Activated CD8-positive, alpha-beta T cell treated with anti-CD3 and anti-CD28 coated beads for 36 hours (primary cell): ENCODE measurements at regions not wholly inside any gene's neighbourhood (a gene's known extent, or its start where the extent isn't known, plus 50 kb on each side); places are given as distances from the start of the nearest gene placed in this dataset.

Experiments used
- ATAC-seq: fragments of 200-7000 bp; cut with Tn5 transposase; one replicate; pipeline ENCODE4 v1.10.0; 2021; ENCODE audit warnings: mild to moderate bottlenecking, moderate library complexity
- CTCF ChIA-PET: fragments of 350-600 bp; sonication (Branson Sonifier 250); formaldehyde crosslinking; loops from one replicate; lab custom pipeline; 2021; ENCODE audit warnings: antibody characterized with exemption; lab: Charles Lee
- POLR2A ChIA-PET: fragments of 350-600 bp; sonication (Branson Sonifier 250); formaldehyde crosslinking; loops from one replicate; lab custom pipeline; 2021; ENCODE audit warnings: antibody characterized with exemption; lab: Charles Lee
- DNase-seq: peaks from one replicate; pipeline ENCODE4 v3.0.0-alpha.2; 2020
- H3K27ac Mint-ChIP-seq: one replicate; pipeline ENCODE4 v1.8.0; 2021; ENCODE audit warnings: mild to moderate bottlenecking, mixed read lengths
- H3K27me3 Mint-ChIP-seq: one replicate; pipeline ENCODE4 v1.8.0; 2021; ENCODE audit warnings: mixed read lengths
- H3K36me3 Mint-ChIP-seq: one replicate; pipeline ENCODE4 v1.8.0; 2021; ENCODE audit warnings: low read depth, mixed read lengths
- H3K4me1 Mint-ChIP-seq: one replicate; pipeline ENCODE4 v1.8.0; 2021; ENCODE audit warnings: low read depth, mixed read lengths
- H3K4me3 Mint-ChIP-seq: one replicate; pipeline ENCODE4 v1.8.0; 2021; ENCODE audit warnings: mild to moderate bottlenecking, moderate library complexity, mixed read lengths
- H3K9me3 Mint-ChIP-seq: one replicate; pipeline ENCODE4 v1.8.0; 2021; ENCODE audit warnings: mixed read lengths
- intact Hi-C: fragments of 100-400 bp; cut with micrococcal nuclease; formaldehyde crosslinking; loops from one replicate; pipeline ENCODE4 v1.10.0; 2022
- TF ChIP-seq, protein P1 (sequence below): fragments of 200-600 bp; IDR thresholded peaks from one replicate; pipeline ENCODE4 v1.8.0; 2022; ENCODE audit warnings: antibody characterized with exemption, mild to moderate bottlenecking

DNA sequence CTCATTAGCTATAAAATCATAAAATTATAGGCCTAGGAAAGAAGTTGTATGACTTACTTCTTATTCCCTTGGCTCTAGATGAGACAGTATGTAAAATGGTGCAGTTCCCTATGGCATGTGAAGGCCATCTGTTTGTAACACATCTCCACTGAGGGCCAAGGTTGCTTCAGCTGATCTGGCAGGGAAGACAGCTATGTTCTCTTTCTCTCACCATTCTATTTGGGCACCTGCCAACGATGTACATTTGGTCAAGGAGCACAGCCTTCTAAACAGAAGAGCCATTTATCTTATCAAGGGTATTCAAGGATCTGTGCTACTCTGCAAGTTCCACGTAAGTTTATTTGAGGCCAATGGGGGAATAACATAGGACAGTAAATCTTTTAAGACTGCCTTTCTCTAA is 129.8 kb upstream of the TOM1L1 start:
- H3K4me1 Mint-ChIP-seq, result no peaks in the 10 kb centered on the region
- no peaks in the 10 kb centered on the region for H3K36me3 Mint-ChIP-seq
- intact Hi-C loops, result no loop called here
- ATAC-seq, result no peak
- TF ChIP-seq, protein P1, sequence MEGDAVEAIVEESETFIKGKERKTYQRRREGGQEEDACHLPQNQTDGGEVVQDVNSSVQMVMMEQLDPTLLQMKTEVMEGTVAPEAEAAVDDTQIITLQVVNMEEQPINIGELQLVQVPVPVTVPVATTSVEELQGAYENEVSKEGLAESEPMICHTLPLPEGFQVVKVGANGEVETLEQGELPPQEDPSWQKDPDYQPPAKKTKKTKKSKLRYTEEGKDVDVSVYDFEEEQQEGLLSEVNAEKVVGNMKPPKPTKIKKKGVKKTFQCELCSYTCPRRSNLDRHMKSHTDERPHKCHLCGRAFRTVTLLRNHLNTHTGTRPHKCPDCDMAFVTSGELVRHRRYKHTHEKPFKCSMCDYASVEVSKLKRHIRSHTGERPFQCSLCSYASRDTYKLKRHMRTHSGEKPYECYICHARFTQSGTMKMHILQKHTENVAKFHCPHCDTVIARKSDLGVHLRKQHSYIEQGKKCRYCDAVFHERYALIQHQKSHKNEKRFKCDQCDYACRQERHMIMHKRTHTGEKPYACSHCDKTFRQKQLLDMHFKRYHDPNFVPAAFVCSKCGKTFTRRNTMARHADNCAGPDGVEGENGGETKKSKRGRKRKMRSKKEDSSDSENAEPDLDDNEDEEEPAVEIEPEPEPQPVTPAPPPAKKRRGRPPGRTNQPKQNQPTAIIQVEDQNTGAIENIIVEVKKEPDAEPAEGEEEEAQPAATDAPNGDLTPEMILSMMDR, result no peak
- ChIA-PET POLR2A (no interaction called here), CTCF (no interaction called here)
- no peaks in the 10 kb centered on the region for H3K9me3 Mint-ChIP-seq
- peaks cover 1% of the 10 kb centered on the region for H3K27me3 Mint-ChIP-seq
- DNase-seq, result no peak
- H3K27ac Mint-ChIP-seq, result no peak overlapping the region
- H3K4me3 Mint-ChIP-seq, result no peak overlapping the region

DNA sequence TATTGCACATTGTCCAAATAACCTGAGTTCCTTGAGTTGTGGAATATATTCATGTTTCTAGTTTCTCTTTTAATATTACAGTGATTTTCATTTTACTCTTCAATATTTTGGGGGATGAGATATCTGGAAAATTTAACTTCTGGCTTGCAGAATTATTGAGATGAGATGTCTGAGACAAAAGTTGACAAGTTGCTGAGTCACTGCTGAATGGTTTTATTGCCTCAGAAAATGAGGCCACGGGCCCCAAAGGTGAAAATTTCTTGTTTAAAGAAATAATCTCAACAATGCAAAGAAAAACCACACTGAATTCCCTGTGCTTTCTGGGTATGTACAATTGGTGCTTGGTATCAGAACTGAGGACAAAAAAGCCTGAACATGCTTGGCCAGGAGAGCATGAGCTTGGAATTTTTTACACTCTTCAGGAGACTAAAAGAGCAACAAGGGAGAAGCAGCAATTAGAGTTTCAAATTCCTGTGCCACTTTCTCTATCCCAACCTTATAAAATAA is 129.2 kb upstream of the TOM1L1 start:
- intact Hi-C loops, result no loop called here
- no peak for ATAC-seq
- ChIA-PET CTCF (no interaction called here), POLR2A (interaction anchor here (0.6 kb wide), 1 partner anchor 191 kb away, joined by 3 read pairs; no protein-coding TSS in a partner anchor)
- no peaks in the 10 kb centered on the region for H3K9me3 Mint-ChIP-seq
- no peak for DNase-seq
- H3K27ac Mint-ChIP-seq, result no peak overlapping the region
- no peak overlapping the region for H3K4me3 Mint-ChIP-seq
- TF ChIP-seq, protein P1, result no peak
- H3K36me3 Mint-ChIP-seq, result no peaks in the 10 kb centered on the region
- H3K27me3 Mint-ChIP-seq, result peaks cover 1% of the 10 kb centered on the region
- no peaks in the 10 kb centered on the region for H3K4me1 Mint-ChIP-seq

DNA sequence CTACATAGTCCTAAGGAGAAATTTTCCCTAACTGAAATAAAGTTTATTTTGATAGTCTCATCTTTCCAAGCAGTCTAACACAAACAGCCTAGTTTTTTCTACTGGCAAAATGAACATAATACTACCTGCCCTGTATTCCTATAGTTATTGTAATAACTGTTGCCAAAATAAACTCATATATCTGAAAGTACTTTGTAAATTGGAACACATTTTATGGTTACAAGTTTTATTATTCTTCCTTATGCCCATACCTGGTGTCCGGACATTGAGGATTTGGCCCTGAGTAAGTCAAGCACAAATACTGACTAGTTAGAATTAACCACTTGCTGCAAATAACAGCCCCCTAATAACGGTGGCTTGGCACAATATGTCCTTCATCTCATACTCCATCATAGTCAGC is 120.4 kb upstream of the TOM1L1 start:
- Mint-ChIP-seq H3K4me3 (no peak overlapping the region), H3K27me3 (peaks cover 2% of the 10 kb centered on the region), H3K9me3 (no peaks in the 10 kb centered on the region), H3K4me1 (no peaks in the 10 kb centered on the region), H3K27ac (no peak overlapping the region), H3K36me3 (no peaks in the 10 kb centered on the region)
- ChIA-PET CTCF (no interaction called here), POLR2A (no interaction called here)
- TF ChIP-seq, protein P1, result no peak
- intact Hi-C loops, result no loop called here
- ATAC-seq, result no peak
- DNase-seq, result no peak

DNA sequence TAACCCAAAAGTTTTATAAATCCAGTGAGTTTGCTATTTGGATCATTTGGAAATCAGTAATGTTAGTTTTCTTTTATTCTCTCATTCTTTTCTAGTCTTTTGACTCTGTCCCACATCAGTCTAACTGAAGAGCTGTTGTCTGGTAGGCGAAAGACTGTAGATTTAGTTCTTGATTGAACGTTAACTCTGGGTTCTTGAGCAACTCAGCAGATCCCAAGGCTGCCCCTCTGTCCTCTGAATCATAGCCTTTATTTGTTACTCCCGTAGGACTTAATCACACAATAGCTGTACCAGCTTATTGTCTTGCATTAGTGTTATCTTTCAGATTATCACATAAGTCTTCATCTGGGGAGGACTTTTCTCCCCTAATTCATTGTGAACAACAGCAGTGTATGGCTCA is 119.3 kb upstream of the TOM1L1 start:
- TF ChIP-seq, protein P1, result no peak
- H3K27ac Mint-ChIP-seq, result no peak overlapping the region
- ChIA-PET CTCF (no interaction called here), POLR2A (no interaction called here)
- H3K27me3 Mint-ChIP-seq, result peaks cover 2% of the 10 kb centered on the region
- H3K9me3 Mint-ChIP-seq, result no peaks in the 10 kb centered on the region
- no peak for ATAC-seq
- H3K4me3 Mint-ChIP-seq, result no peak overlapping the region
- H3K36me3 Mint-ChIP-seq, result no peaks in the 10 kb centered on the region
- intact Hi-C loops, result no loop called here
- no peak for DNase-seq
- H3K4me1 Mint-ChIP-seq, result no peaks in the 10 kb centered on the region

DNA sequence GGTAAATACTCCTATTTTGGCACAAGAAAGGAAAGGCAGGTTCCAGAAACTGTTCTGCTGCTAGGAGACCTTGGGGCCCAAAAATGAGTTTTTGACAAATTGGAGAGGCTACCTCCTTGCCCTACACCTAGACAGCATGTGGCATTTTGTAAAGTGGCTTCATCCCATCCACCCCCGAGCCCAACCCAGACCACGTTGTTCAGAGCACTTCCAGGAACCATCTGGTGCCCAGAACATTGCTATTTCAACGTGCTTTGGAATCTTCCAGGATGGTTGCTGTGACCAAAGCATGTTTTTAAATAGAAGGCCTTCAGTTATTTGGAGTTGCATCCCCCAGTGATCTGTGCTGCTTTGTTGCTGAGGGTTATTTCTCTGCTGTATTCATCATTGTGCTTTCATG is 116.3 kb upstream of the TOM1L1 start:
- peaks cover 2% of the 10 kb centered on the region for H3K27me3 Mint-ChIP-seq
- H3K4me3 Mint-ChIP-seq, result no peak overlapping the region
- no peaks in the 10 kb centered on the region for H3K36me3 Mint-ChIP-seq
- no peaks in the 10 kb centered on the region for H3K9me3 Mint-ChIP-seq
- intact Hi-C loops, result no loop called here
- ChIA-PET POLR2A (no interaction called here), CTCF (no interaction called here)
- TF ChIP-seq, protein P1, result no peak
- ATAC-seq (no peak), DNase-seq (no peak)
- no peak overlapping the region for H3K27ac Mint-ChIP-seq
- no peaks in the 10 kb centered on the region for H3K4me1 Mint-ChIP-seq
